ENCODE measurements at regions not wholly inside any gene's neighbourhood (a gene's known extent, or its start where the extent isn't known, plus 50 kb on each side); places are given as distances from the start of the nearest gene placed in this dataset.

DNA sequence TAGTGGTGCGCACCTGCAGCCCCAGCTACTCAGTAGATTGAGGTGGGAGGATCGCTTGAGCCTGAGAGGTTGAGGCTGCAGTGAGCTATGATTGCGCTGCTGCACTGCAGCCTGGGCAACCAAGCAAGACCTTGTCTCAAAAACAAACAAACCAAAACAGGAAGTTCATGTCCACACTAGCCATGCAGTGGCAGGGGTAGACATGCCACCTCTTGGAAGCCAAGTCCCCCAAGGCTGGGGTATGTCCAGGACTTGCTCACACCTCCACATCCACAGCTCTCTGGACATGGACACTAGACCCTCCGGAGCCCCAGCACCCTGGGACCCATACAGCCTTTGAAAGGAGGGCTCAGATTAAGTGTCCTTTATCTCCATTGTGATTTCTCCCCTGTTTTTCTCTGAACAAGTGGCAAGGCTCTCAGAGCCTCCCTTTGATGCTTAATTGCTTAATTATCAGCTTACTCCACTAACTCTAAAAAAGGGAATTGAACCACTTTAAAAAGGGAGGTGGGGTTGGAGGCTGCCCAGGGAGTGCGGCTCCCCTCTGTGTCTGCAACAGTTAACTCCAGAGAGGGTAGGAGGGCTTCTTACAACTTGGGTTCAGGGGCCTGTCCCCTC is 424.6 kb upstream of the C16orf82 start:
- no peaks in the 10 kb centered on the region for H3K27me3 ChIP-seq
- no peak overlapping the region for H3K4me3 ChIP-seq
- H3K9ac ChIP-seq = no peak overlapping the region
- peak overlapping the region; percentile 46 for H3K4me2 ChIP-seq
- no peaks in the 10 kb centered on the region for H3K36me3 ChIP-seq
- peak overlapping the region; percentile 52; the same call in 1 of the 2 replicates for H3K27ac ChIP-seq
- no peaks in the 10 kb centered on the region for H4K20me1 ChIP-seq
- no peaks in the 10 kb centered on the region for H3K9me3 ChIP-seq
- TF ChIP-seq Cebpa-rat (IDR thresholded peaks at IDR 0.05) = no peak
- peaks cover 35% of the 10 kb centered on the region for H3K4me1 ChIP-seq

DNA sequence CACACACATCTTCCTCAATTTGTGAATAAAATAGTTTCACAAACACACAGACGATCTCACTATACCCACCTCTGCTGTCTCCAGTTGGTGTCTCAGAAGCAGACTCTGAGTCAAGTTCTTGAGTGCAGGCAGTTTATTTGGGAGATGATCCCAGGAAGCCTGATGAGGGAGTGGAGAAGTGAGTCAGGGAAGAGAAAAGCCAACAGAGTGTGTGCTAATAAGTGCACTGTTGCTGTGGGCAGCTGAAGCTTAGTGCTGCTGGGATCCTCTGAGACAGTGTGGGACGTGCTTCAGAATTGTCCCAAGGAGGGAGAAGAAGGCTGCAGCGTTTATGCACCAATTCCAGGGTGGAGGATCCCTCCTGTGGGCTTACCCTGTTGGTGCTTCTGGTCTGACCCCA is 423.2 kb upstream of the C16orf82 start:
- Histone ChIP-seq H3K4me2 (no peak overlapping the region), H3K4me3 (no peak overlapping the region), H3K27me3 (no peaks in the 10 kb centered on the region), H3K4me1 (peaks cover 35% of the 10 kb centered on the region), H3K36me3 (no peaks in the 10 kb centered on the region), H4K20me1 (no peaks in the 10 kb centered on the region), H3K9ac (no peak overlapping the region), H3K27ac (no peak overlapping the region), H3K9me3 (no peaks in the 10 kb centered on the region)
- TF ChIP-seq Cebpa-rat (IDR thresholded peaks at IDR 0.05) = no peak

DNA sequence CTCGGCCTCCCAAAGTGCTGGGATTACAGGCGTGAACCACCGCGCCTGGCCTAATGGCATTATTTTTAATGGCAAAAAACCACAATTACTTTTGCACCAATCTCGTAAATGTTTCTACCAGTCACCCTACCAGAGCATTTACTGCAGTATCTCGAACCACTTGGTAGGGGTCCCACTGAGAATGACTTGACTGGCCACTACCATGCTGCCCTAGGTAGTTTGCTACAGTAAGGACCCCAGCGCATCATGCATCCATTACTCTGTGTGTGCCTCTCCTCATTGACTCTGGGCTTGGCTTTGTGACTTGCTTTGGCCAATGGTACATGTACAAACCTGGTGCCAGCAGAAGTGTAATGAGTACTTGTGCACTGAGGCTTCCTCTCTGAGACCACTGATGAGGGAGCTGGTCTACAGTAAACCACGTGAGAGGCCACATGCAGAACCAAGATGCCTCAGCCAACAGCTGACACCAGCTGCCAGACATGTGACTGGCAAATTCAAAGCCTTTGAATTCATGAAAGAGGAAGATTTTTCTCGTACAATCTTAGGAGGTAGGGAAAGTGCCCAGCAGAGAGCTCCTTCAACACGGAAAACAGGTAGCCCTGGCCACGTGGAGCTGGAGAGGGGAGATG is 421.7 kb upstream of the C16orf82 start:
- Histone ChIP-seq H4K20me1 (no peaks in the 10 kb centered on the region), H3K27me3 (no peaks in the 10 kb centered on the region), H3K9ac (no peak overlapping the region), H3K36me3 (no peaks in the 10 kb centered on the region), H3K4me1 (peaks cover 35% of the 10 kb centered on the region), H3K4me3 (no peak overlapping the region), H3K4me2 (peak overlapping the region; percentile 7; the same call in 1 of the 2 replicates), H3K9me3 (no peaks in the 10 kb centered on the region), H3K27ac (no peak overlapping the region)
- no peak for TF ChIP-seq Cebpa-rat (IDR thresholded peaks at IDR 0.05)

DNA sequence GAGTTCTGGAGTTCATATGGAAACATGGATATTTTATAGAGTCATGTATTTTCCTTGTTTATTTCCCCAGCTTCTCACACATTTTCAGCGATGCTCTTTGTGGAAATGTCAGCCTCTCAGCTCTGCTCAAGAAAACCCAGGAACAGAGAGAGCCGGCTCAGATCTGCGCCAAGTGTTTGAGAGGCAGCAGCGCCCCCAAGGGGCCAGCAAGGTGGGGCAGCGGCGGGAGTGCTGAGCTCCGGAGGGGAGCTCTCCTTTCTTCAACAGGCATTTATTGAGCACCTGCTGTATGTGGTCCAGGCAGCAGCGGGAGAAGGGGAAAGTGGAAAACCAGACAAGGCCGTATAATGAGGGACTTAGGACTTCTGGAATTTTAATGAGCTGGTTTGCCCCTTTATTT is 421.1 kb upstream of the C16orf82 start:
- peaks cover 35% of the 10 kb centered on the region for H3K4me1 ChIP-seq
- H3K27ac ChIP-seq = no peak overlapping the region
- no peaks in the 10 kb centered on the region for H4K20me1 ChIP-seq
- H3K27me3 ChIP-seq = no peaks in the 10 kb centered on the region
- H3K9ac ChIP-seq = no peak overlapping the region
- peak overlapping the region; percentile 7; the same call in 1 of the 2 replicates for H3K4me2 ChIP-seq
- no peak overlapping the region for H3K4me3 ChIP-seq
- no peaks in the 10 kb centered on the region for H3K36me3 ChIP-seq
- no peak for TF ChIP-seq Cebpa-rat (IDR thresholded peaks at IDR 0.05)
- H3K9me3 ChIP-seq = no peaks in the 10 kb centered on the region

DNA sequence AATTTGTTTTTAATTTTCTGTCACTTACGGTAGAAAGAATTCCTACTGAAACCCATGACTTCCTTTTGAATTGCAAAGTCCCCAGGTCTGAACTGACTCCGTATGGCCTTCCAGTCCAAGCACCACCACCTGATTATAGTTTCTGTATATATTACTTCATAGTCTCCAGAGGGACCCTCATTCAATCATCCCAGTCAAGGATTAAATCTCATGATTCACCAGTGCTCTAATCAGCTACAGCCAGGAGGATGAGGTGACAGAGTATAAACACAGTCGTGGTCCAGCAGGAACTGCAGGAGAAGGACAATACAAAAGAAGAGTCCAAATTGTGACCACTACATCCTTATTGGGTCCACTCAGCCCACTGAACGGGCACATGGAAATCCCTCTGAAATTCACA is 418.9 kb upstream of the C16orf82 start:
- Histone ChIP-seq H3K4me2 (no peak overlapping the region), H3K36me3 (no peaks in the 10 kb centered on the region), H3K9ac (no peak overlapping the region), H3K4me3 (no peak overlapping the region), H3K27ac (no peak overlapping the region), H4K20me1 (no peaks in the 10 kb centered on the region), H3K27me3 (no peaks in the 10 kb centered on the region), H3K4me1 (peaks cover 42% of the 10 kb centered on the region), H3K9me3 (no peaks in the 10 kb centered on the region)
- TF ChIP-seq Cebpa-rat (IDR thresholded peaks at IDR 0.05) = no peak

DNA sequence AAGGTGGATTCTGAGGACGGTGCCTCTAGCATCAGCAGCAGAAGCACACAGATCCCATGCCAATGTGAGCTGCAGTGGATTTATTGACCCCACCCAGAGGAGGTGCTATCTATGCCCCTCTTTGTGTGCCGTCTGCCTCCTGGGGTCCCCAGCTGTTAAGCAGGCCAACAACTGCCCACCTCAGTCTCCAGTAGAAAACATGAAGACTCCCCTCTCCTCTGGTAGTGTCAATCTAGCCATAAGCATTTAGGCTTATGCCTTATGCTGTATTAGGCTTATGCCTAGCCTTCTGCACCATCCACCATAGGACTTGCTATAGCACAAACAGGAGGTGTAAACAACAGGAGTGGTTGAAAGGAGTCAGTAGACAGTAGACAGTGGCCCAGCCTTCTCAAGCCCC is 417.9 kb upstream of the C16orf82 start:
- Histone ChIP-seq H3K4me3 (no peak overlapping the region), H3K27ac (no peak overlapping the region), H4K20me1 (no peaks in the 10 kb centered on the region), H3K4me2 (no peak overlapping the region), H3K4me1 (peaks cover 32% of the 10 kb centered on the region), H3K36me3 (no peaks in the 10 kb centered on the region), H3K9ac (no peak overlapping the region), H3K9me3 (no peaks in the 10 kb centered on the region), H3K27me3 (no peaks in the 10 kb centered on the region)
- no peak for TF ChIP-seq Cebpa-rat (IDR thresholded peaks at IDR 0.05)

DNA sequence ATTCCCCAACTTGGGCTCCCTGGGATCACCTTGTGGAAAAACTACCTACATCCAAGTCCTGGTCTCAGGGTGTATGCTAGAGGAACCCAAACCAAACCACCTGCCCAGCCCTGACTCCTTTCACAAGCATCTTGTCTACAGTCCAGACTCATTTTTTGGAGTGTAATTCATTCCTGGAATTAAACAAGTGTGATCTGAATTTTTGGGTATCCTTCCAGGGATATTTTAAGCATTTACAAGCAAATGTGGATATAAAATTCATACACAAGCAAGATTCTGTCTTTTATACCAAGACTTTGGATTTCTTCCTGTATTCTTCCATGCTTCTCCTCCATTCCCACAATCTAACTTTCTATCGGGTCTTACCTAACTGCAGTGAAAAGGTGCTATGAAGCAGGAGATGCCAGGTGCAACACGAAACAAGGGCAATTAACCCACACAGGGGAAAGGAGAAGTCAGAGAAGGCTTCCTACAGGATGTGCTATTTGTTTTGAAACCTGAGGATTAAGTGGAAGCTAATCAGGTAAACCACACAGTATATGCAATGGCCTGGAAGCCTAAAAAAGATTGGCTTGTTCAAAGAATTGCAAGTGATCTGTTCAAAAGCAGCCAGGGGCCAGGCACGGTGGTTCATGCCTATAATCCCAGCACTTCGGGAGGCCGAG is 417.2 kb upstream of the C16orf82 start:
- no peaks in the 10 kb centered on the region for H3K27me3 ChIP-seq
- no peaks in the 10 kb centered on the region for H4K20me1 ChIP-seq
- no peak overlapping the region for H3K4me3 ChIP-seq
- TF ChIP-seq Cebpa-rat (IDR thresholded peaks at IDR 0.05) = no peak
- peaks cover 32% of the 10 kb centered on the region for H3K4me1 ChIP-seq
- no peak overlapping the region for H3K27ac ChIP-seq
- H3K36me3 ChIP-seq = no peaks in the 10 kb centered on the region
- H3K9ac ChIP-seq = no peak overlapping the region
- no peak overlapping the region for H3K4me2 ChIP-seq
- H3K9me3 ChIP-seq = no peaks in the 10 kb centered on the region

DNA sequence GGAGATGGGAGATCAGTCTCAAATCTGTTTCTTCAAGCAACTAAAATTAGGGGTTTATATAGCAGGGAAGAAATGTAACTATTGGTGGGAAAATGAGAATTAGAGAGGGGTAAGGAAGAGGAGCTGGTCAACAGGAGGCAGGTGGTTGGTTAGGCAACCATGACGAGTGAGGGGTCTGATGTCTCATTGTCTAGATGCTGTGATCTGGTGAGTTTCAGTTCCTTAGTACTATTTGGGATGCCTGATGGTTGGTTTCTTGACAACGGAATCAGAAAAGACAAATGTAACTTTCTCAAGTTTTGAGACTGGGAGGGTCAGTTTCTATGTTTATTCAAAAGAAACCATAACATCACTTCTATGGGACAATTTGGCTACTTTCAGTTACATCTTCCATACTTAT is 415.3 kb upstream of the C16orf82 start:
- no peaks in the 10 kb centered on the region for H3K9me3 ChIP-seq
- H3K4me2 ChIP-seq = peak overlapping the region; percentile 41
- H4K20me1 ChIP-seq = no peaks in the 10 kb centered on the region
- peaks cover 21% of the 10 kb centered on the region for H3K4me1 ChIP-seq
- no peak overlapping the region for H3K4me3 ChIP-seq
- TF ChIP-seq Cebpa-rat (IDR thresholded peaks at IDR 0.05) = no peak
- H3K27ac ChIP-seq = 0 out of 2 replicates have a peak overlapping the region, but pooled peaks have one; percentile 0
- H3K9ac ChIP-seq = no peak overlapping the region
- H3K36me3 ChIP-seq = no peaks in the 10 kb centered on the region
- H3K27me3 ChIP-seq = no peaks in the 10 kb centered on the region

DNA sequence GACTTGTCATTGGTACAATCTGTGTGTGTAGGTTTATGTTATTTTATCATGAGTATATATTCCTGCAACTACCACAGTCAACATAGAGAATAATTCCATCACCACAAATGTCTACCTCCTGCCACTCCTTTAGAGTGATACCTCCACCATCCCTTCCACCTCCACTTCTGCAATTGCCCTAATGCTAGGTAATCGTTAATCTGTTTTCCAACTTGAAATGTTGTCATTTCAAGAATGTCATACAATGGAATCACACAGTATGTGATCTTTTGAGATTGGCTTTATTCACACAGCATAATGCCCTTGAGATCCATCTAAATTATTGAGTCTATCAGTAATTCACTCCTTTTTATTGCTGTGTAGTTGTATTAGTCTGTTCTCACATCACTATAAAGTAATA is 414.8 kb upstream of the C16orf82 start:
- Histone ChIP-seq H3K4me3 (no peak overlapping the region), H3K9me3 (0 out of 2 replicates have a peak, but pooled peaks cover under 1% of the 10 kb centered on the region), H3K27me3 (no peaks in the 10 kb centered on the region), H3K4me2 (peak overlapping the region; percentile 41), H3K9ac (no peak overlapping the region), H3K27ac (0 out of 2 replicates have a peak overlapping the region, but pooled peaks have one; percentile 43), H3K4me1 (peaks cover 21% of the 10 kb centered on the region), H3K36me3 (no peaks in the 10 kb centered on the region), H4K20me1 (no peaks in the 10 kb centered on the region)
- no peak for TF ChIP-seq Cebpa-rat (IDR thresholded peaks at IDR 0.05)

DNA sequence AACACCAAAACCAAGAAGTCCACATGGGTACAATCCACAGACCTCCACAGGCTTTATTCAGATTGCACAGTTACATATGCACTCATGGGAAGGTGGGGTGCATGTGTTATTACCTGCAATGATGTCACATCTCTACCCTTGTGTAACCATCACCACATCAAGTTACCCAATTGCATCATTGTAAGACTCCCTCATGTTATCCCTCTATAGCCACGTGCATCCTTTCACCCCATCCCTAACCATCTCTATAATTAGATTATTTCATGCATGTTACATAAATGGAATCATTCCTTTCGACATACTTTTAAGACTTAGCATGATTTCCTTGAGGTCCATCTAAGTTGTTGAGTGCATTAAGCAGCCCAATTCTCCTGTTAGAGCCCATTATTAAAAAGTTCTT is 408.2 kb upstream of the C16orf82 start:
- H3K9ac ChIP-seq = no peak overlapping the region
- H3K4me1 ChIP-seq = no peaks in the 10 kb centered on the region
- no peak for TF ChIP-seq Cebpa-rat (IDR thresholded peaks at IDR 0.05)
- peaks cover 7% of the 10 kb centered on the region for H3K9me3 ChIP-seq
- no peak overlapping the region for H3K27ac ChIP-seq
- H3K27me3 ChIP-seq = no peaks in the 10 kb centered on the region
- no peaks in the 10 kb centered on the region for H3K36me3 ChIP-seq
- no peak overlapping the region for H3K4me3 ChIP-seq
- H3K4me2 ChIP-seq = no peak overlapping the region
- no peaks in the 10 kb centered on the region for H4K20me1 ChIP-seq
